Activated CD4-positive, alpha-beta T cell treated with anti-CD3 and anti-CD28 coated beads, Interleukin-2, amount 10 ng/mL, durations not matched to agents 7 days and 5 days (primary cell): ENCODE measurements at regions not wholly inside any gene's neighbourhood (a gene's known extent, or its start where the extent isn't known, plus 50 kb on each side); places are given as distances from the start of the nearest gene placed in this dataset.
"Not testable (repeated sequence)": the region's sequence is repeated elsewhere in the genome, so short reads cannot be mapped to it uniquely, and the experiment has no call there.

Experiments used
- CTCF ChIA-PET: fragments of 350-600 bp; sonication (Branson Sonifier 250); formaldehyde crosslinking; loops from one replicate; lab custom pipeline; 2021; ENCODE audit warnings: antibody characterized with exemption; lab: Charles Lee
- POLR2A ChIA-PET: fragments of 350-600 bp; sonication (Branson Sonifier 250); formaldehyde crosslinking; loops from one replicate; lab custom pipeline; 2021; ENCODE audit warnings: antibody characterized with exemption; lab: Charles Lee
- DNase-seq: peaks from one replicate; pipeline ENCODE4 v3.0.0-alpha.2; 2020
- H3K27ac Mint-ChIP-seq: one replicate; pipeline ENCODE4 v1.8.0; 2021; ENCODE audit warnings: mild to moderate bottlenecking, moderate library complexity, mixed read lengths
- H3K27me3 Mint-ChIP-seq: one replicate; pipeline ENCODE4 v1.8.0; 2021; ENCODE audit warnings: mixed read lengths
- H3K36me3 Mint-ChIP-seq: one replicate; pipeline ENCODE4 v1.8.0; 2021; ENCODE audit warnings: low read depth, mixed read lengths
- H3K4me1 Mint-ChIP-seq: one replicate; pipeline ENCODE4 v1.8.0; 2021; ENCODE audit warnings: mixed read lengths
- H3K4me3 Mint-ChIP-seq: one replicate; pipeline ENCODE4 v1.8.0; 2021; ENCODE audit warnings: mild to moderate bottlenecking, moderate library complexity, mixed read lengths
- H3K9me3 Mint-ChIP-seq: one replicate; pipeline ENCODE4 v1.8.0; 2021; ENCODE audit warnings: mixed read lengths

GRCh38 chr18:70870292-70870691 is 581.4 kb downstream of the SOCS6 start:
- Mint-ChIP-seq H3K27ac (no peak overlapping the region), H3K36me3 (no peaks in the 10 kb centered on the region), H3K4me3 (no peak overlapping the region), H3K4me1 (no peaks in the 10 kb centered on the region), H3K27me3 (no peaks in the 10 kb centered on the region), H3K9me3 (peaks cover 4% of the 10 kb centered on the region)
- no peak for DNase-seq
- ChIA-PET POLR2A (no interaction called here), CTCF (no interaction called here)

DNA sequence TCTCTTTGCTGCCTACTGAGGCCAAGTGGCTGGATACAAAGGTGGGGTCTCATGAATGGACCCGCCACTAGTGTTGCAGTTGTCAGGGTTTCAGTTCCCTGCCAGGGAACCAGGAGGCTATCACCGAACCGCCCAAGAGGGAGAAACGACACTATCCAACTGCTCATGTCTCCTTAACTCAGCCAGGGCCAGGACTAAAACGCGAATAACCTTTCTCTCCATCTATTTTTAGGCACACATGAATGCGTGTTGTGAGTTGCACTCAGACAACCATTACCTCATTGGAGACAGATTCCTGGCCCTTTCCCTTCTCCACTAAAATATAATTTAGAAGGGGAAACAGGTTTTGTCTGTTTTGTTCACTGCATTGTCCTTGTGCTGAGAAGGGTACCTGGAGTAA is 559.5 kb downstream of the SOCS6 start:
- DNase-seq = no peak
- no peaks in the 10 kb centered on the region for H3K27me3 Mint-ChIP-seq
- H3K27ac Mint-ChIP-seq = no peak overlapping the region
- ChIA-PET POLR2A (no interaction called here), CTCF (no interaction called here)
- no peaks in the 10 kb centered on the region for H3K36me3 Mint-ChIP-seq
- H3K4me1 Mint-ChIP-seq = no peaks in the 10 kb centered on the region
- no peaks in the 10 kb centered on the region for H3K9me3 Mint-ChIP-seq
- H3K4me3 Mint-ChIP-seq = no peak overlapping the region

DNA sequence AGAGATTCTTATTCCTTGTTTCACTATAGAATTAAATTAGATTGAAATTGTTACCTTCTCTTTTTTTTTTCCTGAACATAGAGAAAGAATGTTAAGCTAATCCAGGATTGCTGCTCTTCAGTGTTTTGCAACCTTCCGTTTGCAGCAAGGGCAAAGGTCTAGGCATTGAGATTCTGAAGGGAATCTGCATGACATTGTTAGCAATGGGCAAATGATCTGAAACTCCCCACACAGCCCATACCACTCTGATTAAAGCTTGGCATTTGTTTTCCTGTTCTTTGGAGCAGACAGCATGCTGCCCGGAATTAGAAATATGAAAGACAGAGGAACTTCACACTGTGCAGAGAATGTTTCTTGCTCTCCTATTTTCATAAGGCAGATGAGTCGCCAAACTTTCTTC is 551.8 kb downstream of the SOCS6 start:
- no peaks in the 10 kb centered on the region for H3K27me3 Mint-ChIP-seq
- no peak overlapping the region for H3K27ac Mint-ChIP-seq
- H3K4me1 Mint-ChIP-seq = no peaks in the 10 kb centered on the region
- no peaks in the 10 kb centered on the region for H3K36me3 Mint-ChIP-seq
- DNase-seq = no peak
- no peak overlapping the region for H3K4me3 Mint-ChIP-seq
- CTCF ChIA-PET = interaction anchor here (0.6 kb wide), 1 partner anchor 223 kb away, joined by 3 read pairs; no protein-coding TSS in a partner anchor
- POLR2A ChIA-PET = no interaction called here
- no peaks in the 10 kb centered on the region for H3K9me3 Mint-ChIP-seq

- CTCF ChIA-PET = no interaction called here
- Mint-ChIP-seq H3K4me3 (no peak overlapping the region), H3K9me3 (no peaks in the 10 kb centered on the region), H3K36me3 (no peaks in the 10 kb centered on the region), H3K27ac (no peak overlapping the region), H3K27me3 (no peaks in the 10 kb centered on the region), H3K4me1 (no peaks in the 10 kb centered on the region)
- POLR2A ChIA-PET = no interaction called here
- DNase-seq = no peak
Measured at GRCh38 chr18:70827632-70828031, 538.8 kb downstream of the SOCS6 start.

GRCh38 chr18:70826571-70826970 is 537.7 kb downstream of the SOCS6 start:
- H3K27ac Mint-ChIP-seq = no peak overlapping the region
- no peaks in the 10 kb centered on the region for H3K4me1 Mint-ChIP-seq
- POLR2A ChIA-PET = no interaction called here
- H3K9me3 Mint-ChIP-seq = no peaks in the 10 kb centered on the region
- no peak for DNase-seq
- no peak overlapping the region for H3K4me3 Mint-ChIP-seq
- no peaks in the 10 kb centered on the region for H3K27me3 Mint-ChIP-seq
- no peaks in the 10 kb centered on the region for H3K36me3 Mint-ChIP-seq
- CTCF ChIA-PET = no interaction called here

DNA sequence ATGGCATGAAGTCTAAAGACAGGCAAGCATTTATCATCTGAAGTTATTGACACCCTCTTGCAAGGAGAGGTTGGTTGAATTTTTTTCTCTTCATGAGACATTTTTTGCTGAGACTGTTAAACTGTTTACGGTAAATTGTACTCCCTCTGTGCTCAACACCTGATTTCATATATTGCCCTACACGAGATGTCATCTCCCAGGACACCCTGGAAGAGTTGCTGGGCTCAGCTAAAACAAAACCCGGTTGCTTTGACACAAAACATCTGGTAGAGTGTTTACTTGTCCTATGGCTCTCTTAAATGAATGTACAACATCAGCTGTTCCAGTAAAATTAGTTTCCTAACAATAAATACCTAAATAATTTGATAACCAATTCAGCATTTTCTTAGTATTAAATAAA is 533.8 kb downstream of the SOCS6 start:
- Mint-ChIP-seq H3K36me3 (no peaks in the 10 kb centered on the region), H3K27me3 (no peaks in the 10 kb centered on the region), H3K4me1 (no peaks in the 10 kb centered on the region), H3K9me3 (no peaks in the 10 kb centered on the region), H3K4me3 (no peak overlapping the region), H3K27ac (no peak overlapping the region)
- ChIA-PET POLR2A (no interaction called here), CTCF (no interaction called here)
- DNase-seq = no peak

GRCh38 chr18:70822117-70822516 is 533.3 kb downstream of the SOCS6 start:
- ChIA-PET POLR2A (no interaction called here), CTCF (no interaction called here)
- H3K9me3 Mint-ChIP-seq = no peaks in the 10 kb centered on the region
- H3K4me3 Mint-ChIP-seq = no peak overlapping the region
- DNase-seq = no peak
- no peaks in the 10 kb centered on the region for H3K4me1 Mint-ChIP-seq
- H3K36me3 Mint-ChIP-seq = no peaks in the 10 kb centered on the region
- H3K27ac Mint-ChIP-seq = no peak overlapping the region
- H3K27me3 Mint-ChIP-seq = no peaks in the 10 kb centered on the region

- H3K4me3 Mint-ChIP-seq = no peak overlapping the region
- no peaks in the 10 kb centered on the region for H3K36me3 Mint-ChIP-seq
- peaks cover 4% of the 10 kb centered on the region for H3K9me3 Mint-ChIP-seq
- H3K27me3 Mint-ChIP-seq = no peaks in the 10 kb centered on the region
- no peaks in the 10 kb centered on the region for H3K4me1 Mint-ChIP-seq
- H3K27ac Mint-ChIP-seq = no peak overlapping the region
- no peak for DNase-seq
- ChIA-PET POLR2A (no interaction called here), CTCF (no interaction called here)
Measured at GRCh38 chr18:70808481-70809056, 519.7 kb downstream of the SOCS6 start.

DNA sequence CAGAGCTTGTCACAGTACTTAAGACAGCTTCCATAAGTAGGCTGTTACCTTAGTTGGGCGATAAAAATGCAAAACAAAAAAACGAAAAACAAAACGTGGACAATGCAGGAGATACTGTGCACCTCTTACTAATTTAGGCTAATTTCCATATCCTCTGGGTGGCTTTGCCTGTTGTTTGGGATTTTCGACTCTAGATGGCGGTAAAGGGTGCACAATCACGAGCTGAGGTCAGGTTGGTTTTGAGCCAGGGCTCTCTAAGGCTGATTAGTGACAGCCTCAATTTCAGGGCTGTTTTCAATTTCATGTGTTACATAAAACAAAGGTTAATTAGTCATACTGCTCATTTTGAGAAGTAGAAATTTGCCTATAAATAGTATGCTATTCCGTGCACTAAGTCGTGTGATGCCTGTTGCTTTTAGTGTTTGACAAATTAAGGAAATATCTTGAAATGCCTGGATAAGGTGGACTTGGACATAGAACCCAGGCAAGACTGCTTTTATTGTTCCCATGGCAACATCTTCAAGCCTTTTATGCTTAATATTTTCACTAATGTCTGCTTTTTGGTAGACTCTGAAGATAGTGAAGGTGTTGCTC is 493.1 kb downstream of the SOCS6 start:
- CTCF ChIA-PET = interaction anchor here (0.6 to 0.9 kb wide), 3 partner anchors 21 to 1762 kb away, joined by 3 to 4 read pairs (median 3); partner anchors contain the start of gene CBLN2
- no peaks in the 10 kb centered on the region for H3K27me3 Mint-ChIP-seq
- DNase-seq = peak; percentile 56
- H3K36me3 Mint-ChIP-seq = no peaks in the 10 kb centered on the region
- no peak overlapping the region for H3K4me3 Mint-ChIP-seq
- POLR2A ChIA-PET = interaction anchor here (0.7 kb wide), 1 partner anchor 291 kb away, joined by 3 read pairs; no protein-coding TSS in a partner anchor
- H3K27ac Mint-ChIP-seq = no peak overlapping the region
- H3K9me3 Mint-ChIP-seq = no peaks in the 10 kb centered on the region
- H3K4me1 Mint-ChIP-seq = no peaks in the 10 kb centered on the region

- H3K4me3 Mint-ChIP-seq, H3K4me1 Mint-ChIP-seq, H3K9me3 Mint-ChIP-seq, H3K36me3 Mint-ChIP-seq, CTCF ChIA-PET, POLR2A ChIA-PET, H3K27me3 Mint-ChIP-seq, DNase-seq, H3K27ac Mint-ChIP-seq: not testable (repeated sequence)
Measured at GRCh38 chr18:70766254-70766653, 477.4 kb downstream of the SOCS6 start.

DNA sequence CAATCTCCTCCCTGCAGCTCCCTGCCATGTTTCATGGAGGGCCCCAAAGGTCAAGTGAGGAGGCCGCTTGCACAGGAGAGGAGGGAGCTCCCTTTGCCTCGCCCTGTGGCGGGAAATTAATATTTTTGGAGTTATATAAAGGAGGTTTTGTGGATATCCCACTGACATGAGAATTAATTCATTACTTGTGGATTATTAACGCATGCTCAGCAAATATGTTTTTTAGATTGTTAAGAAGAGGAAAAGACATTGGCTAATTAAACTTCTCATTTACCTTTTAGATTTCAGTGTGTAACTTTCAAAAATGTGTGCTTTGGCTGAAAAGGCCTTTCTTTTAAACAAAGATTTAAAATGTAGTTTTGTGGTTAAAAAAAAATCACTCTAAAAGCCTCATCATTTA is 474.0 kb downstream of the SOCS6 start:
- DNase-seq = no peak
- H3K36me3 Mint-ChIP-seq = no peaks in the 10 kb centered on the region
- H3K4me1 Mint-ChIP-seq = no peaks in the 10 kb centered on the region
- no peaks in the 10 kb centered on the region for H3K27me3 Mint-ChIP-seq
- POLR2A ChIA-PET = no interaction called here
- H3K9me3 Mint-ChIP-seq = no peaks in the 10 kb centered on the region
- H3K27ac Mint-ChIP-seq = no peak overlapping the region
- CTCF ChIA-PET = no interaction called here
- H3K4me3 Mint-ChIP-seq = no peak overlapping the region

- Mint-ChIP-seq H3K27ac (no peak overlapping the region), H3K27me3 (no peaks in the 10 kb centered on the region), H3K4me3 (no peak overlapping the region), H3K9me3 (peaks cover 4% of the 10 kb centered on the region), H3K36me3 (no peaks in the 10 kb centered on the region), H3K4me1 (no peaks in the 10 kb centered on the region)
- DNase-seq = no peak
- ChIA-PET POLR2A (no interaction called here), CTCF (no interaction called here)
Measured at GRCh38 chr18:70758780-70759179, 469.9 kb downstream of the SOCS6 start.

DNA sequence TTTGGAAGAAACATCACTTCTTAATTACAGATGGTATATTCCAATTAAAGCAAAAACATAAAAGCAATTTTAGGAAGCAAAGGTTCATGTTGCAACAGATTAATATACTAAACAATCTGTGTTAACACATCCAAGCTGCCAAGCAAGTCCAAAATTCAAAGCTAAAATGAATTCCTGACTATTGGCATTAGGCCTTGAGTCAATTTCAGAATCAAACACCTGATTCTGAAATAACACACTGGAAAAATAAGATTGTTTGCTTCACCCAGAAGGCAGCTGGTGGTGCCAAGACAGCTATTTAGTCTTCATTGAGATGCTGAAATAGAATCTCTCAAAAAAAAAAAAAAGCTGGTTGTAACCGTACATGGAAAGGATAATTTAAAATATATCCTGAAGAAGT is 465.6 kb downstream of the SOCS6 start:
- peaks cover 11% of the 10 kb centered on the region for H3K9me3 Mint-ChIP-seq
- CTCF ChIA-PET = no interaction called here
- no peak for DNase-seq
- POLR2A ChIA-PET = no interaction called here
- H3K4me3 Mint-ChIP-seq = no peak overlapping the region
- no peak overlapping the region for H3K27ac Mint-ChIP-seq
- no peaks in the 10 kb centered on the region for H3K27me3 Mint-ChIP-seq
- H3K4me1 Mint-ChIP-seq = no peaks in the 10 kb centered on the region
- H3K36me3 Mint-ChIP-seq = no peaks in the 10 kb centered on the region

DNA sequence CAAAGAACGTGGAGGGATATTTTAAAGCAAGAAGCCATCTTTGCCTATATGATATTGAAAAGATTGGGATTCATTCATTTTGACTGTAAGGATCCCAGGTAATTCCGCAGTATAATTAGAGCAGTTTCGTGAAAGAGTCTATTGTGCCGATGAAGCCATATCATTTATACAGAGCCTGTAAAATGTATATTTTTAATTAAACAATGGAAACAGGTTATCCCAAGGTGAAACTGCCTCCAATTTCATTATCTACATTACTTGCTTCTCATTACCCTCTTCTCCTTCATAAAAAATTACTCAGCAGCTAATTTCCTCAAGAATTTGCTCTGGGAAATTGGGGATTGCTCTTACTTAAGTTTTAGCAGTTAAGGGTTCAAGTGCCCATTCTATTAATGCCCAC is 444.1 kb downstream of the SOCS6 start:
- Mint-ChIP-seq H3K9me3 (peaks cover 2% of the 10 kb centered on the region), H3K27me3 (no peaks in the 10 kb centered on the region), H3K27ac (no peak overlapping the region), H3K4me1 (no peaks in the 10 kb centered on the region), H3K4me3 (no peak overlapping the region), H3K36me3 (no peaks in the 10 kb centered on the region)
- no peak for DNase-seq
- CTCF ChIA-PET = no interaction called here
- POLR2A ChIA-PET = no interaction called here
